ENCODE measurements at regions not wholly inside any gene's neighbourhood (a gene's known extent, or its start where the extent isn't known, plus 50 kb on each side); places are given as distances from the start of the nearest gene placed in this dataset.

GRCh38 chr3:167929968-167930367 is 165.8 kb downstream of the GOLIM4 start:
- Mint-ChIP-seq H3K27ac (ENCODE audit: low read depth, unreplicated experiment) (no peak overlapping the region), H3K4me1 (ENCODE audit: insufficient read depth, unreplicated experiment) (no peaks in the 10 kb centered on the region), H3K36me3 (ENCODE audit: insufficient read depth, unreplicated experiment) (no peaks in the 10 kb centered on the region), H3K9me3 (ENCODE audit: unreplicated experiment) (no peaks in the 10 kb centered on the region), H3K27me3 (ENCODE audit: insufficient read depth, unreplicated experiment) (no peaks in the 10 kb centered on the region), H3K4me3 (ENCODE audit: unreplicated experiment) (no peak overlapping the region)
- CTCF ChIA-PET = interaction anchor here (1.0 to 3.4 kb wide), 2 partner anchors 34 to 111 kb away, joined by 3 to 13 read pairs; no protein-coding TSS in a partner anchor
- POLR2A ChIA-PET = interaction anchor here (0.6 to 1.5 kb wide), 2 partner anchors 18 to 700 kb away, joined by 3 read pairs; no protein-coding TSS in a partner anchor
- DNase-seq (ENCODE audit: unreplicated experiment) = no peak
- no TSS peak for BruUV-seq (replicated peaks)
- TF ChIP-seq CTCF (IDR thresholded peaks at IDR 0.05; ENCODE audit: unreplicated experiment) = no peak
- intact Hi-C loops (cut with micrococcal nuclease) = loop anchor here (5.0 kb wide), 1 partner anchor 237 kb away; no protein-coding TSS in a partner anchor

DNA sequence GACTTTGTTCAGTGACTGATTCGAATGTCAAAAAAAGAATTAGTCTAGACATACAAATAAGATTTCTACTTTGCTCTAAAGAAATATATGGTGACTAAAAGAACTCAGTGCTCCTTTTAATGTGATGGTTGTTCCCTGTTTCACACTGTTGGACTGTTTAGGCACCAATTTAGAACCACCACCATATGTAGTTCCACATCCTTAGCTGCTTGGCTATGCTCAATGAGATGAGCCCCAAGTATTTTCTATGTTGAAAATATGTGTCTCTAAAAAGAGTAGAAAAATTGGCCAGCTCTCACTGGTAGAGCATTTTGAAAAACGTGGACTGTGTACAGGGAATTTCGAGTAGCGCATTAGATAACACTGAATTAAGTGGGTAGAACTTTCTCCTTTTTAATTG is 167.3 kb downstream of the GOLIM4 start:
- H3K4me3 Mint-ChIP-seq (ENCODE audit: unreplicated experiment) = no peak overlapping the region
- no peak overlapping the region for H3K27ac Mint-ChIP-seq (ENCODE audit: low read depth, unreplicated experiment)
- POLR2A ChIA-PET = no interaction called here
- no peaks in the 10 kb centered on the region for H3K4me1 Mint-ChIP-seq (ENCODE audit: insufficient read depth, unreplicated experiment)
- H3K9me3 Mint-ChIP-seq (ENCODE audit: unreplicated experiment) = no peaks in the 10 kb centered on the region
- CTCF ChIA-PET = interaction anchor here (0.6 to 3.4 kb wide), 4 partner anchors 15 to 112 kb away, joined by 4 to 13 read pairs (median 4); no protein-coding TSS in a partner anchor
- H3K36me3 Mint-ChIP-seq (ENCODE audit: insufficient read depth, unreplicated experiment) = no peaks in the 10 kb centered on the region
- no peak for DNase-seq (ENCODE audit: unreplicated experiment)
- BruUV-seq (replicated peaks) = no TSS peak
- peaks cover 12% of the 10 kb centered on the region for H3K27me3 Mint-ChIP-seq (ENCODE audit: insufficient read depth, unreplicated experiment)
- no peak for TF ChIP-seq CTCF (IDR thresholded peaks at IDR 0.05; ENCODE audit: unreplicated experiment)
- intact Hi-C loops (cut with micrococcal nuclease) = loop anchor here (1.0 to 5.0 kb wide), 2 partner anchors 112 to 239 kb away; no protein-coding TSS in a partner anchor

DNA sequence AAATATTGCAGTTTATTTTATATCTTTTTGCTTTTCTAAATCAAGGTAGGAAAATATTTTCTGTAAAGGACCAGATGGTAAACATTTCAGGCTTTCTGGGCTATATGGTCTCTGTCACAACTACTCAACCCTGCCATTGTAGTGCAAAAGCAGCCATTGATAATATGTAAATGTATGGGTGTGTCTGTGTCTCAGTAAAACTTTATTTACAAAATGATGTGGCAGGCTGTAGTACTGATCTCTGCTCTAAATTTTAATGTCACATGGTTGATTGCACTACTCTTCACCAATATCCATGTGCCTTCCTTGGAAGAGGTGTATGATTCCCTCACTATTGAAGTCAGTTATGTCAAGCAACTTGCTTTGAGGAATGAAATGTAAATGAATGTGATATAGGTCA is 175.0 kb downstream of the GOLIM4 start:
- H3K9me3 Mint-ChIP-seq (ENCODE audit: unreplicated experiment) = no peaks in the 10 kb centered on the region
- H3K4me1 Mint-ChIP-seq (ENCODE audit: insufficient read depth, unreplicated experiment) = no peaks in the 10 kb centered on the region
- DNase-seq (ENCODE audit: unreplicated experiment) = no peak
- POLR2A ChIA-PET = no interaction called here
- CTCF ChIA-PET = no interaction called here
- no peak for TF ChIP-seq CTCF (IDR thresholded peaks at IDR 0.05; ENCODE audit: unreplicated experiment)
- H3K27ac Mint-ChIP-seq (ENCODE audit: low read depth, unreplicated experiment) = no peak overlapping the region
- H3K27me3 Mint-ChIP-seq (ENCODE audit: insufficient read depth, unreplicated experiment) = peaks cover 34% of the 10 kb centered on the region
- H3K4me3 Mint-ChIP-seq (ENCODE audit: unreplicated experiment) = no peak overlapping the region
- BruUV-seq (replicated peaks) = no TSS peak
- H3K36me3 Mint-ChIP-seq (ENCODE audit: insufficient read depth, unreplicated experiment) = no peaks in the 10 kb centered on the region
- intact Hi-C loops (cut with micrococcal nuclease) = no loop called here

- H3K36me3 Mint-ChIP-seq (ENCODE audit: insufficient read depth, unreplicated experiment) = no peaks in the 10 kb centered on the region
- CTCF ChIA-PET = interaction anchor here (0.6 to 0.7 kb wide), 3 partner anchors 31 to 554 kb away, joined by 3 read pairs; no protein-coding TSS in a partner anchor
- POLR2A ChIA-PET = interaction anchor here (0.6 kb wide), 1 partner anchor 18 kb away, joined by 3 read pairs; no protein-coding TSS in a partner anchor
- H3K4me3 Mint-ChIP-seq (ENCODE audit: unreplicated experiment) = no peak overlapping the region
- BruUV-seq (replicated peaks) = no TSS peak
- no peaks in the 10 kb centered on the region for H3K4me1 Mint-ChIP-seq (ENCODE audit: insufficient read depth, unreplicated experiment)
- H3K27me3 Mint-ChIP-seq (ENCODE audit: insufficient read depth, unreplicated experiment) = peaks cover 33% of the 10 kb centered on the region
- no peak for TF ChIP-seq CTCF (IDR thresholded peaks at IDR 0.05; ENCODE audit: unreplicated experiment)
- no peaks in the 10 kb centered on the region for H3K9me3 Mint-ChIP-seq (ENCODE audit: unreplicated experiment)
- intact Hi-C loops (cut with micrococcal nuclease) = no loop called here
- no peak overlapping the region for H3K27ac Mint-ChIP-seq (ENCODE audit: low read depth, unreplicated experiment)
- DNase-seq (ENCODE audit: unreplicated experiment) = no peak
Observed at GRCh38 chr3:167919590-167919989, 176.1 kb downstream of the GOLIM4 start.

Measured in MCF 10A (cell line).